HL-60 (cell line): ENCODE measurements at regions not wholly inside any gene's neighbourhood (a gene's known extent, or its start where the extent isn't known, plus 50 kb on each side); places are given as distances from the start of the nearest gene placed in this dataset.

ENCODE experiments used
- CTCF ChIP-seq: IDR thresholded peaks from one replicate; pipeline ENCODE4 v1.5.1; 2011; ENCODE audit warnings: low read length, control low read depth, inconsistent platforms; ENCODE audit not compliant: insufficient read depth
- GABPA ChIP-seq: IDR thresholded peaks from 2 replicates; pipeline ENCODE4 v1.6.1; 2012; ENCODE audit warnings: low read depth

- no peak for TF ChIP-seq CTCF
- TF ChIP-seq GABPA: no peak
Measured at GRCh38 chr9:106376689-106377088, 486.3 kb upstream of the ZNF462 start.
